Fibroblast of lung (primary cell): ENCODE measurements at regions not wholly inside any gene's neighbourhood (a gene's known extent, or its start where the extent isn't known, plus 50 kb on each side); places are given as distances from the start of the nearest gene placed in this dataset.

ENCODE experiments used
- DNase-seq, 2 donors: peaks; one replicate each; pipeline versions ENCODE4 v3.0.0 to v3.0.0-alpha.2; 2010; ENCODE audit warnings: low read depth in 2 of 2
- H2AFZ ChIP-seq: 2 replicates; pipeline ENCODE4 v1.5.1; 2012; ENCODE audit warnings: low read length, control low read depth, inconsistent platforms
- H3K27ac ChIP-seq: 2 replicates; pipeline ENCODE4 v1.5.1; 2011; ENCODE audit warnings: low read length, control low read depth; ENCODE audit not compliant: insufficient read depth
- H3K27me3 ChIP-seq: 2 replicates; pipeline ENCODE4 v1.5.1; 2011; ENCODE audit warnings: mild to moderate bottlenecking, low read length; ENCODE audit not compliant: control insufficient read depth, insufficient read depth
- H3K36me3 ChIP-seq: 2 replicates; pipeline ENCODE4 v1.5.1; 2011; ENCODE audit warnings: low read length; ENCODE audit not compliant: control insufficient read depth, insufficient read depth
- H3K4me1 ChIP-seq: 2 replicates; pipeline ENCODE4 v1.5.1; 2011; ENCODE audit warnings: low read length; ENCODE audit not compliant: control insufficient read depth, insufficient read depth; ENCODE audit errors: extremely low read depth
- H3K4me2 ChIP-seq: 2 replicates; pipeline ENCODE4 v1.5.1; 2011; ENCODE audit warnings: low read length, control low read depth; ENCODE audit not compliant: insufficient read depth; ENCODE audit errors: extremely low read depth
- H3K4me3 ChIP-seq, 4 experiments: fragments of 200-600 bp in 1 of 4; sonication (generic) in 1 of 4; replicated peaks in 1 of 4; 2 replicates each; pipeline ENCODE4 v1.5.1; 2011 to 2016; ENCODE audit warnings: low read length in 4 of 4, low read depth in 3 of 4, mild to moderate bottlenecking in 3 of 4, control low read depth in 2 of 4, inconsistent platforms in 1 of 4, mixed read lengths in 1 of 4; ENCODE audit not compliant: insufficient read depth in 1 of 4; ENCODE audit errors: control extremely low read depth in 1 of 4
- H3K79me2 ChIP-seq: 2 replicates; pipeline ENCODE4 v1.5.1; 2012; ENCODE audit warnings: mild to moderate bottlenecking, low read length, inconsistent platforms; ENCODE audit not compliant: control insufficient read depth, insufficient read depth
- H3K9ac ChIP-seq: 2 replicates; pipeline ENCODE4 v1.5.1; 2011; ENCODE audit warnings: mild to moderate bottlenecking, low read length, control low read depth; ENCODE audit not compliant: insufficient read depth
- H3K9me3 ChIP-seq: 2 replicates; pipeline ENCODE4 v1.5.1; 2012; ENCODE audit warnings: low read depth, low read length; ENCODE audit not compliant: control insufficient read depth, insufficient read depth
- H4K20me1 ChIP-seq: 2 replicates; pipeline ENCODE4 v1.5.1; 2011; ENCODE audit warnings: low read length; ENCODE audit not compliant: control insufficient read depth, insufficient read depth; ENCODE audit errors: extremely low read depth
- EZH2 ChIP-seq: IDR thresholded peaks from 2 replicates; pipeline ENCODE4 v1.5.1; 2012; ENCODE audit warnings: low read length, control low read depth, mild to moderate bottlenecking; ENCODE audit errors: missing control alignments
- TF ChIP-seq, protein P1 (sequence below), 2 donors: IDR thresholded peaks in 1 of 2; conservative IDR thresholded peaks in 1 of 2; 1 replicate in 1 of 2; 2 replicates in 1 of 2; pipeline ENCODE4 v1.5.1; 2011 to 2012; ENCODE audit warnings: low read length in 2 of 2, control low read depth in 1 of 2, inconsistent platforms in 1 of 2, low read depth in 1 of 2, mild to moderate bottlenecking in 1 of 2

- Histone ChIP-seq H3K4me1 (no peaks in the 10 kb centered on the region), H3K36me3 (no peaks in the 10 kb centered on the region), H2AFZ (no peak overlapping the region), H3K4me3 (no peak overlapping the region), H3K27me3 (peaks cover 14% of the 10 kb centered on the region), H3K79me2 (no peaks in the 10 kb centered on the region), H3K9ac (no peak overlapping the region), H3K27ac (no peak overlapping the region), H4K20me1 (no peaks in the 10 kb centered on the region), H3K9me3 (no peaks in the 10 kb centered on the region), H3K4me2 (no peak overlapping the region)
- TF ChIP-seq EZH2: no peak
- TF ChIP-seq, protein P1, sequence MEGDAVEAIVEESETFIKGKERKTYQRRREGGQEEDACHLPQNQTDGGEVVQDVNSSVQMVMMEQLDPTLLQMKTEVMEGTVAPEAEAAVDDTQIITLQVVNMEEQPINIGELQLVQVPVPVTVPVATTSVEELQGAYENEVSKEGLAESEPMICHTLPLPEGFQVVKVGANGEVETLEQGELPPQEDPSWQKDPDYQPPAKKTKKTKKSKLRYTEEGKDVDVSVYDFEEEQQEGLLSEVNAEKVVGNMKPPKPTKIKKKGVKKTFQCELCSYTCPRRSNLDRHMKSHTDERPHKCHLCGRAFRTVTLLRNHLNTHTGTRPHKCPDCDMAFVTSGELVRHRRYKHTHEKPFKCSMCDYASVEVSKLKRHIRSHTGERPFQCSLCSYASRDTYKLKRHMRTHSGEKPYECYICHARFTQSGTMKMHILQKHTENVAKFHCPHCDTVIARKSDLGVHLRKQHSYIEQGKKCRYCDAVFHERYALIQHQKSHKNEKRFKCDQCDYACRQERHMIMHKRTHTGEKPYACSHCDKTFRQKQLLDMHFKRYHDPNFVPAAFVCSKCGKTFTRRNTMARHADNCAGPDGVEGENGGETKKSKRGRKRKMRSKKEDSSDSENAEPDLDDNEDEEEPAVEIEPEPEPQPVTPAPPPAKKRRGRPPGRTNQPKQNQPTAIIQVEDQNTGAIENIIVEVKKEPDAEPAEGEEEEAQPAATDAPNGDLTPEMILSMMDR (conservative IDR thresholded peaks at IDR 0.05 in 1 of 2, IDR thresholded peaks at IDR 0.05 in 1 of 2; ENCODE audit: low read depth in 1 of 2, low read length in 2 of 2): no peak
- no peak for DNase-seq
Measured at GRCh38 chr15:38614621-38615020, 50.0 kb upstream of the RASGRP1 start.

DNA sequence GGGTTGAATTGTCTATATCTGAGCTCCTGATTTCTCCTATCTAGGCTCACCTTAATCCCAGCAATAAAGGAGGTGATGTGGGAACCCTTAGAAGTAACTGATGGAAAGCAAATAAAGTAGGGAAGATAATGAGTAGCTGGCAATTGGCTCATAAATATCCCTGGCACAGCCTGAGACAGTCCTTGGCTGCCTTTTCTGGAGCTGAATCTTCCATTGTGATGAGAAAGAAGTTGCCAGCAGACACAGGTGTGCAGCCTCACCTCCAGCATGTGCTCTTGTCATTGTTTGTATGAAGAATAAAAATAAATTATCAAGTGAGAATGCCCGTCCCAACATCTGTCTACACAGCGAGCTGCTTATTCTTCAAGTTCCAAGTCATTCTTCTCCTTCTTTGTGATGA, 53.2 kb upstream of the RASGRP1 start:
- Histone ChIP-seq H3K27me3 (peaks cover 19% of the 10 kb centered on the region), H3K4me3 (no peak overlapping the region), H3K36me3 (no peaks in the 10 kb centered on the region), H3K27ac (no peak overlapping the region), H3K4me2 (no peak overlapping the region), H3K9me3 (no peaks in the 10 kb centered on the region), H3K9ac (no peak overlapping the region), H3K4me1 (no peaks in the 10 kb centered on the region), H3K79me2 (no peaks in the 10 kb centered on the region), H2AFZ (no peak overlapping the region), H4K20me1 (no peaks in the 10 kb centered on the region)
- TF ChIP-seq, protein P1 (conservative IDR thresholded peaks at IDR 0.05 in 1 of 2, IDR thresholded peaks at IDR 0.05 in 1 of 2; ENCODE audit: low read depth in 1 of 2, low read length in 2 of 2): no peak
- TF ChIP-seq EZH2: no peak
- DNase-seq: no peak

DNA sequence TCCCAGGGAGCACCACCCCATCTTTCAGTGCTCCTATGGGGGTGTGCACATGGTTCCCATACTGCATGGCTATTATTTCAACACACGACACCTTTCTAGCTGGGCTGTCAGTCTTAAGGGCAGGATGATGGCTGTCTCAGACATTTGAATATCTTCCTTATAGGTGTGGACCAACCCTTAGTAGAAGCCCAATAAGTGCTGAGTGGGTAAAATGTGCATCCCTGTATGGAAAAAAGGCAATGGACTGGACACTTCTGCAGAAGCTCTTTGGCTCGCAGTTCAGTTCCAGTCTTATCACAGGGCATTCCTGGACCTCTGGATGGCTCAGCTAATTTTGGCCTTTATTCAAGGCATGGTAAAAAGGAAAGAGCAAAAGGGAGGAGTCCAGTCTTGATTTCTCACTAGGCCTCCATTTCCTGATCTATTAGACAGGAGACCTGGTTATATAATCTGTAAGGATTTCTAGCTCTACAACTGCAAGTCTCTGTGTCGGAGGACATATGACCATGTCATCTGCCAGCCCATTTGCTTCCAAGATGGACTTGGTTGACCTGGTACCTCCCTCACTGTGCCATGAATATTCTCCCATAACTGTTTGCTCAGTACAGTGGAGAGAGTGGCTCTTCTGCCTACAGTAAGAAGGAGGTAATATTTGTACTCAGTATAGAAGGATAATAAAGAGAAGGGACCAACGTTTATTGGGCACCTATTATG, 53.8 kb upstream of the RASGRP1 start:
- no peak overlapping the region for H3K27ac ChIP-seq
- no peak overlapping the region for H2AFZ ChIP-seq
- no peaks in the 10 kb centered on the region for H3K36me3 ChIP-seq
- TF ChIP-seq, protein P1 (conservative IDR thresholded peaks at IDR 0.05 in 1 of 2, IDR thresholded peaks at IDR 0.05 in 1 of 2; ENCODE audit: low read depth in 1 of 2, low read length in 2 of 2): no peak
- no peak for TF ChIP-seq EZH2
- H4K20me1 ChIP-seq: no peaks in the 10 kb centered on the region
- no peak for DNase-seq
- peaks cover 16% of the 10 kb centered on the region for H3K27me3 ChIP-seq
- H3K4me1 ChIP-seq: no peaks in the 10 kb centered on the region
- no peak overlapping the region for H3K4me3 ChIP-seq
- H3K9me3 ChIP-seq: no peaks in the 10 kb centered on the region
- no peak overlapping the region for H3K9ac ChIP-seq
- H3K79me2 ChIP-seq: no peaks in the 10 kb centered on the region
- H3K4me2 ChIP-seq: no peak overlapping the region
